GM13976 (cell line): ENCODE measurements at regions not wholly inside any gene's neighbourhood (a gene's known extent, or its start where the extent isn't known, plus 50 kb on each side); places are given as distances from the start of the nearest gene placed in this dataset.

Source experiments
- DNase-seq: peaks from one replicate; pipeline ENCODE4 v3.0.0; 2012; ENCODE audit warnings: low spot score
- in situ Hi-C: fragments of 300-500 bp; cut with MboI; formaldehyde crosslinking; loops from one replicate; pipeline ENCODE4 v1.12.0; 2022; ENCODE audit warnings: low sequenced_read_pairs, mixed read lengths, inconsistent platforms; ENCODE audit not compliant: unreplicated experiment
- TF ChIP-seq, protein P1 (sequence below): IDR thresholded peaks from 2 replicates; pipeline ENCODE4 v1.5.1; 2012; ENCODE audit warnings: borderline replicate concordance, mild to moderate bottlenecking; ENCODE audit not compliant: insufficient read depth; ENCODE audit errors: extremely low read depth, missing control alignments, control extremely low read depth

DNA sequence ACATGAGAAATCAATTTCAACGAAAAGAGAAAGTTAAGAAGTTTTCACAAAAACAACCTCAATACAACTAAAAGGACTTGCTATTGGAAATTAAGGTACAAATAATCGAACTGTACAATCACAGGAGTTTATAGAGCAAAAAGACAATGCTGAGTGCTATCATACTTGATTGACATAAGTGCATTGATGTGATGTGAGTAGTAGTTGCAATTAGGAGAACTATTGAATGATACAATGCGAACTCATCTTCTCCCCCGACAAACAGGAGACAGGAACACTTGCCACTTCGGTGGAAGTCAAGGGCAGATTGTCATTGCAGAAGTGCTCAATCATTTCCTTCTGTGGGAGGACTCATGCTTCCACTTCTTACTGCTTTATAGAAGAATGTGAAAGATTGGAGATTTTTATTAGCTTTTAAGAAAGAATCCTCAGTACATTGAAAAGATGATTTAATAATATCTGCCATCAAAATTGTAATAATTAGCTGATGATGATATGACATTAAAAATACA lies 276.6 kb upstream of the MPDZ start:
- in situ Hi-C loops: no loop called here
- TF ChIP-seq, protein P1, sequence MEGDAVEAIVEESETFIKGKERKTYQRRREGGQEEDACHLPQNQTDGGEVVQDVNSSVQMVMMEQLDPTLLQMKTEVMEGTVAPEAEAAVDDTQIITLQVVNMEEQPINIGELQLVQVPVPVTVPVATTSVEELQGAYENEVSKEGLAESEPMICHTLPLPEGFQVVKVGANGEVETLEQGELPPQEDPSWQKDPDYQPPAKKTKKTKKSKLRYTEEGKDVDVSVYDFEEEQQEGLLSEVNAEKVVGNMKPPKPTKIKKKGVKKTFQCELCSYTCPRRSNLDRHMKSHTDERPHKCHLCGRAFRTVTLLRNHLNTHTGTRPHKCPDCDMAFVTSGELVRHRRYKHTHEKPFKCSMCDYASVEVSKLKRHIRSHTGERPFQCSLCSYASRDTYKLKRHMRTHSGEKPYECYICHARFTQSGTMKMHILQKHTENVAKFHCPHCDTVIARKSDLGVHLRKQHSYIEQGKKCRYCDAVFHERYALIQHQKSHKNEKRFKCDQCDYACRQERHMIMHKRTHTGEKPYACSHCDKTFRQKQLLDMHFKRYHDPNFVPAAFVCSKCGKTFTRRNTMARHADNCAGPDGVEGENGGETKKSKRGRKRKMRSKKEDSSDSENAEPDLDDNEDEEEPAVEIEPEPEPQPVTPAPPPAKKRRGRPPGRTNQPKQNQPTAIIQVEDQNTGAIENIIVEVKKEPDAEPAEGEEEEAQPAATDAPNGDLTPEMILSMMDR: no peak
- DNase-seq: no peak

DNA sequence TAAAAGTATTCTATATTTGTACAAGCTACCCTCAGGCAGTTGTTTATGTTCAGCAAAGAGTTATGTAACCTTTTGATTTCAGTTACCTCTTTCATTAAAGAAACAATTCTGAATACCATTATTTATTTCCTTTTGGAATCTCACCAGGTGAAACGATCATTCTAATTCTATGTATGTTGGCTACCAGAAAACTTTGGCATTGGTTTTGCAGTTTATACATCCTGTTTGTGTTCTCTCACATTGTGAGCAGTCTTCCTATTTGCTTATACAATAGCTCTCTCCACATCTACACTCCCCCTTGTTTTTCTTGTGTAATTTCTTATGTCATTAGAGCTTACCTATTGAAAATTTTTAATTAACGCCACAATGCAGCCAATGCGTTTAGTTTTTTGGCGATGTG lies 276.0 kb upstream of the MPDZ start:
- TF ChIP-seq, protein P1: no peak
- DNase-seq: no peak
- in situ Hi-C loops: no loop called here

DNA sequence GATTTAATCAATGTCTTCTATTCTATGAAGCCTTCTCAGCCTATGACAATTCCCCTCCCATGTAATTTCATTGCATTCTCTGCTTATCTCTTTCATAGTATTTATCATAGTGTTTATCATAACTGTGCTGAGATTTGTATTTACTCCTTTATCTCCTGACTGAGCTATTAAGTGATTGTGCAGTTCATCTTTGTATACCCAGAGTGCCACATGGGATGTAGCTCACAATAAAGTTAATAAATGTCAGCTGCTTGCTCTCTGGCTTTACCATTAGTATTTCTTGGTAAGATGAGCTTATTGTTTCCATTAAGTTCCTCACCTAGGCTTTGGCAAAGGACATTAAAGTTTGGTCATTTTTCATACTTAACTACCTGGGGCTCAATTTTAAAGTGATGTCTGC lies 275.1 kb upstream of the MPDZ start:
- in situ Hi-C loops: no loop called here
- TF ChIP-seq, protein P1: no peak
- DNase-seq: no peak

DNA sequence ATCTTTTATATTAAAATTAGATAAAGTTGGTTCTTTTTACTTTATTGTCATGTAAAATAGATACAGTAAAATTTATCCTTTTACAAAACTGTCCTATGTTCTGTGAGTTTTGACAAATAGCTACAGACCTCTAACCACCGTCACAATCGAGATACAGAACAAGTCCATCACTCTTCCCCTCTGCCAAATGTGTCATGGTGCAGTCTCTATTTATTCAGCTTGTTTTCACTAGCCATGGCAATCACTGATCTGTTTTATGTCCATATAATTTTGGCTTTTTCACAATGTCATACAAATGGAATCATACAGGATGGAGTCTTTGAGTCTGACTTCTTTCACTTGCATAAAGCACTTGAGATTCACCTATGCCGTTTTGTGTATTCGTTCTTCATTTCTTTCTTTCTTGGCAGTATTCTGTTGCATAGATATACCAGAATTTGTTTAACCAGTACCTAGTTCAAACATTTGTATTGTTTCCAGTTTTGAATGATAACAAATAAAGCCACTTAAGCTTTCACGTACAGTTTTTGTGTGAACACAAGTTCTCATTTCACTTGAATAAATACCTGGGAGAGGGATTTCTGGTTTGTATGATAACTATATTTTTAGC lies 273.2 kb upstream of the MPDZ start:
- TF ChIP-seq, protein P1: no peak
- DNase-seq: no peak
- in situ Hi-C loops: no loop called here

DNA sequence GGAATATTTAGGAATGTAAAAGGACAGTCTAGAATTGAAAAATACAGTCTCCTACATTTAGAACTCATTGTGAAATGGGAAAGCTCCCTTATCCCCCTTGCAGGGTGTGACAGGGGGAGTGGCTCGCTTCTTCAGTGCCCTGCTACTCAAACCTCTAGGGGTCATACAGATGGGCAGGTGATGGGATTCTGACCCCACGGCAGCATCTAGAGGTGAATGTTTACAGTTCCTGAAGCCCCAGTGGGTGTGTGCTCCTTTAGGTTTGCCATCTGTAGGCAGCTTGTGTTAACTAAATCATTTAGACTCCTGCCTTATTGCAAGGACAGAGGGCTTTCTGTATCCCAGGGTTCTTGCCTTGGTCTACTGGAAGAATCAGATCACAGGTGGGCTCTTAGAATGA lies 271.0 kb upstream of the MPDZ start:
- no peak for DNase-seq
- TF ChIP-seq, protein P1: no peak
- in situ Hi-C loops: no loop called here

DNA sequence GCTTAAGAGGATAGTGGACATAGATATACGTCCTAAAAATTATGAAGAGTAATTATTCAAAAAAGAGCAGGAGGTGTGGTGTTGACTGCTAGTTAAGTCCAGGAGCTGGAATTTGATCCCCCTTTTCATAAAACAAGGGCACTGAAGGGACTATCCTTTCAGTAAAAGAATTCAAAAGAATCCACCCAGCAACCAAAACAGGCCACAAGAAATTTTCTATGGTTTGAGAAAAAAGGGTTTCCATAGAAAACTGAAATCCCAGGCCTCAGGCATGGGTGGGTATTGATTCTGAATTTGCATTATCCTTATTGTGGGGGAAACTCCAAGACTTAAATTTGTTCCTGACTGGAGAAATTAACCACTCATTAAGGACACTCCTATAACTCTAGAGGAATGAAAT lies 269.0 kb upstream of the MPDZ start:
- DNase-seq: no peak

DNA sequence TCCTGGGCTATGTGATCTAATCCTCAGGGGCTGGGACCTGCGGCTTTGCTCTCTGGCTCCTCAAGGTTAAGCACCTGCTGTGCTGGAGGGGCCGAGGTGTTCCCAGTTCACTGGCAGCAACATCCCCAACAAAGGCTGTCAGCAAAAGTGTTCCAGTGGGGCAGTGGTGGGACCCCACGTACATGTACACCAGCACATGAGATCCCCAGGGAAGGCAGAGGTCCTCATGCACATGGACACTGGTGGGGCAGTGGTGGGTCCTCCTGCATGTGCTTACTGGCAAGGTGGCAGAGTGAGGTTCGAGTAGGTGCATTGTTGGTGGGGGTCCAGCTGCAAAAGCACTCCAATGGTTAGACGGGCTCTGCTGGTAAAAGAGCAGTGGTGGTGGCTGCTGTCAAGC lies 255.6 kb upstream of the MPDZ start:
- TF ChIP-seq, protein P1: no peak
- DNase-seq: no peak
- in situ Hi-C loops: no loop called here

More for the DNA sequence above, 269.0 kb upstream of the MPDZ start:
- in situ Hi-C loops: no loop called here
- TF ChIP-seq, protein P1: no peak
